HG03469 (cell line): ENCODE measurements at regions not wholly inside any gene's neighbourhood (a gene's known extent, or its start where the extent isn't known, plus 50 kb on each side); places are given as distances from the start of the nearest gene placed in this dataset.

Experiments used
- ATAC-seq: cut with Tn5 transposase; IDR thresholded peaks from one replicate; pipeline ENCODE4 v1.9.1; 2021; ENCODE audit warnings: mild to moderate bottlenecking, moderate library complexity, moderate number of reproducible peaks; ENCODE audit not compliant: unreplicated experiment

DNA sequence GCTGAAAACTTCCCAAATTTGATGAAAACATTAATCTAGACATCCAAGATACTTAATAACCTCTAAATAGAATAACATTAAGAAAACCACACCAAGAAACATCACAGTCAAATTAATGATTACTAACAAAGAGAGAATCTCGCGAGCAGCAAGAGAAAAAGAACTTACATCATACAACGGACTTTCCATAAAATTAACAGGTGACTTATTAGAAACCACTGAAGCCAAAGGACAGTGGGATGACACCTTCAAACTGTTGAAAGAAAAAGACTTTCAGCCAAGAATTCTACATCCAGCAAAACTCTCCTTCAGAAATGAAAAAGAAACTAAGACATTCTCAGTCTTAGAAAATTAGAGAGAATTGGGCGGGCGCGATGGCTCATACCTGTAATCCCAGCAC lies 232.0 kb downstream of the SNCA start:
- no peak for ATAC-seq

DNA sequence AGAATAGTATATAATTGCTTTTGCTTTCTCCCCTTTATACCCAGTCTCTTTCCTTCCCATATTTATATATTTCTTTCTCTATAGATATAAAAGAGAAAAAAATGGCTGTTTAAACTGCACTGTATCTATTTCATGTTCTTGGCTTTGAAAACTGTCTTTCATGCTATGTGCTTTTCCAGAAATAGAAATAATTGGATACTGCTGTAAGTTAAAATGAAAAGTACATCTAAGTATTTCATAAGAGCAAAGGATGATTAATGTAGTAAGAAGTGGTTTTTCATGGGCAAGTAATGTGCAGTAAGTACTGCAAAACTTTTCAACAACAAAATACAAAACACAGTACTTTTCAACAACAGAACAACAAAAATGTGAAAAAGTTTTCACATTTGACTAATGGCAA lies 237.9 kb downstream of the SNCA start:
- ATAC-seq: no peak

DNA sequence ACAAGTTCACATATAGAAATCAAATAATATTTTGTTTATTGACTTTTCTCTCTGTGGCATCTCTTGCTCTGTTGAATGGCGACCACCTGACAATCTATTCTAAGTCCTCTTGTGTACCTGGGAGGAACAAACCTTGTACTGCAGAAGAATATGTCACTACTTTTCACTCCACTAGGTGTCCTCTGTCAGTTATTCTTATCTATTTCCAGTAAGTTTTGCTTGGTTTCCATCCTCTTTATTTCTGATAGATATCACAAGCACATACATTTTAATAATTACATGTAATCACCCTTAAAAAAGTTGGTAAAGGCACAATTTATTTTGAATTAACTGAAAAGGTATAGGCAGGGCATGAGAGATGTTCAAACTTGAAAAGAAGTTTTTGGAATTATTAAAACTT lies 238.4 kb downstream of the SNCA start:
- no peak for ATAC-seq

DNA sequence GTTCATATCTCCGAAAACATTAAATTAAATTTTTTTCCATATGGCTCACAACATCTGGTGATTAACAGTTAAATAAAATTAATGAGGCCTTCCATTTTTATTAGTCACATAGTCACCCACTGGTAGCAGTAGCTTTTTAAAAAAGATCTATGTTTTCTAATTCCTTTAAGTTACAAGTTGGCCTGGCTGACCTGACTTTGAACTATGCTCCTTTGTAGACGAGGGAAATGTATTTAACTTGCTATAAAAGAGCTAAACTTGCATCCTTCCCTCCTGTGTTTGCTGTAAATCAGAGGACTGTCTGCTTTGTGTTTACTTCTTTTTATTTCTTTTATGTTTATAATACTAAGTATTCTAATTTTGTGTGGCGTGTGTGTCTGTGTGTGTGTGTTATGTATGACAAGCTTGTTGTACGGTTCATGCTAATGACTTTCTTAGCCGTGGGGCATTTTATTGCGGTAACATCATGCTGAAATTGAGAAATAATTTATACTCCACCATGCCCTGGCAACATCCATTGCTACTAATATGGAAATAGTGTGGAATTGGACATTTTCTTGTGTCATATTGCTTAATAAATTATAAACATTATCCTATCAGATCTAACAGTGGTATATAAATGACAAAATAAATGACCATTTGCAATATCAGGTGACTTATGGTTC lies 241.7 kb downstream of the SNCA start:
- no peak for ATAC-seq

DNA sequence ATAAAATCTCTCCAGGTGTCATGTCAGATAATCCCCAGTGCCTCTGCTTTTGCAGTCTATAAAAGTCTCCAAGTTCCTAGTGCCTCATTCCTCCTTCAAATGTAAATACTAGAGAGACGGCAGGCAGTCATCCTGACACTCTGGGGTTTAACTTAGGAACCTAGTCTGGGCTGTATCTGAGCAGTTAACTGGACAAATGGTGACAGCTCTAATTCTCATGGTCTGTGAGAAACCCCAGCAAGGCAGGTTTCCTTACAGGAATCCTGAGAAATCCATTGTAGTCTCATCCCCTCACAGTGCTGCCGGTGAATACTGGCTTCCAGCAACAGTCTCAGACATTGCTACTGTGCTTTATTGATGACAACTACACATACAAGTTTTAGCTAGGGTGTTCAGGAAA lies 246.8 kb downstream of the SNCA start:
- ATAC-seq: no peak

DNA sequence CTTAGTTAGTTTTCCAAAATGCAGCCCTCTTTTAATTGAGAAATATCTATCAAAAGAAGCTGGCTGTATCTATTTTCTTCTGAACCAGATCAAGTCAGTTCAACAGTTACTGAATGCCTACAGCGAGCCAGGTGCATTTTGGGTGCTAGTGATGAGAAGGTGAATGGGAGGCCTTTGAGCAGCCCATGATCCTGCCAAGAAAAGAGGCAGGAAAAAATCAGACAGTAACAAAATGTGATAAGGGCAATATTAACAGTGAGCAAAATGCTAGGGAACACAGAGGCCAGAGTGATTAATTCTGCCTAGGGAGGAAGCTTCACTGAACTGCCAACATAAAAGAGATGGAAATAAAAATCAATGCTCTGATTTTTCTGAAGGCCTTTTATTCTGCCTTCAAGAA lies 248.5 kb downstream of the SNCA start:
- ATAC-seq: no peak

DNA sequence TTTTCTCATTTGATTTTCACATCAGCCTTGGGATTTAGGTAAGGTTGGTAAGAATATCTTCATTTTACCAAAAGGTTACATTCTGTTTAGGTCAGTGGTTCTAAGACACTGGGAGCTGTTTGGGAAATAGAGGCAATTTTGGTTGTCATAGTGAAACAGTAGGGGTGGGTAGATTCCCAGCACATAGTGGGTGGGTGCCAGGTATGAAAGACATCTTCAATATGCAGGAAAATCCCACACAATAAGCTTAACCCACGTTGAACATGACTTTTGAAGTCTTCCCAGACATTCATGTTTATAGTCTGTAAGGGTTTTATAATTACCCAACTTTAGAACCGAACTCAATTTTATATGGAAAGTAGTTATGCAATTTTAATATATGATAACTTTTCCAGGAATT lies 249.6 kb downstream of the SNCA start:
- no peak for ATAC-seq

GRCh38 chr4:89586864-89587263 lies 250.1 kb downstream of the SNCA start:
- no peak for ATAC-seq

- no peak for ATAC-seq
Observed at GRCh38 chr4:89586318-89586717, 250.6 kb downstream of the SNCA start.

- ATAC-seq: no peak
Observed at GRCh38 chr4:89582756-89583505, 254.0 kb downstream of the SNCA start.

- ATAC-seq: no peak
Observed at GRCh38 chr4:89579771-89580170, 257.2 kb downstream of the SNCA start.

DNA sequence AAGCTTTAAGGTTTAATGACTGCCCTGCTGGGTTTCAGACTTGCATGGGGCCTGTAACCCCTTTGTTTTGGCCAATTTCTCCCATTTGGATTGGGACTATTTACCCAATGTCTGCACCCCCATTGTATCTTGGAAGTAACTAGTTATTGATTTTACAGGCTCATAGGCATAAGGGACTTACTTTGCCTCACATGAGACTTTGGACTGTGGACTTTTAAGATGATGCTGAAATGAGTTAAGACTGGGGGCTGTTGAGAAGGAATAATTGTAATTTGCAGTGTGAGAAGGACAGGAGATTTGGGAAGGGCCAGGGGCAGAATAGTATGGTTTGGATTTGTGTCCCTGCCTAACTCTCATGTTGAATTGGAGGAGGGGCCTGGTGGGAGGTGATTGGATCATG lies 260.7 kb downstream of the SNCA start:
- ATAC-seq: no peak

GRCh38 chr4:89575840-89576239 lies 261.1 kb downstream of the SNCA start:
- ATAC-seq: no peak

DNA sequence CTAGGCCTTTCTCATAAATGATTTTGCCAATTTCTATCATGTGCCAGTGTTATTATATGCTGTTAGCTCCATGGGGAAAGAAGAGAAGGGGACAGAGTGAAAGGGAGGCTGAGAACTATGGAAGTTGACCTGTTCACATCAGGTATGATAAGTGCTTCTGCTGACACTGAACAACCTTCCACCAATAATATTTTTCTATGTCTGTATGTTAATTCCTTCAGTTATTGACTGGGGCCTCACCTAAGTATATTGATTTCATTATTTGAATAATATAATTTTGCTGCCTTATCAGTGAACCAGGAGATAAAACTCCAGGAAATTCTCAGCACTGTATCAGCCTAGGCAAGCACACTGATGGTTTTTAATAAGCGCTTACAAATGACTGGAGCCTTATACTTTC lies 262.8 kb downstream of the SNCA start:
- no peak for ATAC-seq

DNA sequence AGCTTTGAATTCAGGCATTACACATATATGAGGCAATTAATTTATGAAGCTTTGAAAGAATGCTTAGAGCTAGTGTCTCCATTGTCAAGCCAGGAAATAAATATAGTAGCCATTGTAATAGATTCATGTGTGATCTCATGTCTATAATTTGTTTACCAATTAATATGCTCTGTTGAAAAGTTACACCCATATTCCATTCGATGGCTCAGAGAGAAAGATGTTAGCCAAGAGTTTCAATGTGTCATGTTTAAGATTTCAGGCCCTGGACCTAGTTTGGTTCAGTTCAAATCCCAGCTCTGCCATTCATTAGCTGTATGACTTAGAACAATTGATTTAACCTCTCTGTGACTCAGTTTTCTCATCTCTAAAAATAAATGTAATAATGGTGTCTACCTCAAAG lies 263.3 kb downstream of the SNCA start:
- no peak for ATAC-seq

DNA sequence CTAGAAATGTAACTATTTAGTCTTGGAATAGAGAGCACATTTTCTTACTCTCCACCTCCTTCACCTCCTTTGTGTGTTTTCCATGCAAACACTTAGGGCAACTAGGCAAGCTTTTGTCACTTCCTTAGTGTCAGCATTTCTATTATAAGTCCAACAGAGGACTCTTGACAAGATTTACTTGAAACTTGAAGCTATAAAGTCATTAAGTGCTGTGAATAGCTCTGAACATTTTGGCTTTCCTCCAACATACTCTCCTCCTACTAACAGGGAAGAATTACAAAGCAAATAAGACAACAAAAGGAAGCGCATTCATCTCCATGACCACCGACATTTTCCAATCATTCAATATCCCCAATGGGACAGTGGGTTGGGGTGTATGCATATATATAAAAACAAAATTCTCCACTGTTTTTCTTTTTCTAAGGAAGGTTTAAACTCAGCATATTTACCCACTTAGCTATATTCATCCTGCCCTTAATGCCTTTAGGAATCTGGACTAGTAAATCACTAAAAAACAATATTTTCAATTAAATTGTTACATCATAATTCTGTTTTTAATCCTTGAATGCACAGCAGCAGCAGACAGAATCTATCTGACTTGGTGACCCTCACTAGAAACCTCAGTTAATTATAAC lies 264.6 kb downstream of the SNCA start:
- no peak for ATAC-seq

GRCh38 chr4:89570931-89571330 lies 263.3 kb upstream of the GPRIN3 start:
- no peak for ATAC-seq

DNA sequence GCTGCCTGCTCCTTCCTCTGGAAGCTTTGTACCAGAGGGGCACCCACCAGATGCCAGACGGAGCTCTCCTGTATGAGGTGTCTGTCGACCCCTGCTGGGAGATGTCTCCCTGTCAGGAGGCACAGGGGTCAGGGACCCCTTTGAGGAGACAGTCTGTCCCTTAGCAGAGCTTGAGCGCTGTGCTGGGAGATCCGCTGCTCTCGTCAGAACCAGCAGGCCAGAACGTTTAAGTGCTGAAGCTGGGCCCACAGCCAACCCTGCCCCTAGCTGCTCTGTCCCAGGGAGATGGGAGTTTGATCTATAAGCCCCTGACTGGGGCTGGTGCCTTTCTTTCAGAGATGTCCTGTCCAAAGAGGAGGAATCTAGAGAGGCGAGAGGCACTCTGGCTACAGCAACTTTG lies 260.3 kb upstream of the GPRIN3 start:
- ATAC-seq: no peak

- ATAC-seq: peak; percentile 63
Observed at GRCh38 chr4:89563431-89563830, 255.8 kb upstream of the GPRIN3 start.

DNA sequence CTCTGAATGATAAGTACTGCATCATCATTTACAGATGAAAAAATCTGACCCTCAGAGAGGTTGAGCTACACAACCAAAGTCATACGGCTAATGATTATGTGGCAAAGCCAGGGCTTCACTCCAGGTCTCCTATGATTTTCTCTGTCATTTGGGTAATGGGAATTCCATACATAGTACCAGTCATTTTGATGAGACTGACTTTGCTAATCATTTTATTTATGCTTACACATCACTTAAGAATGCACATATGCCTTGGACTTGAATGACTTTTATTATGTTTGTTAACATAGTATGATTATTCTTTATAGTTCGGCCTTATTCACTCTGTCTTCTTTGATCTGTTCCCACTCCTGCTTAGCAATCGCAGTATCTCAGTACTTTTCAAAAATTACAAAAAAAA lies 255.1 kb upstream of the GPRIN3 start:
- no peak for ATAC-seq

- no peak for ATAC-seq
Observed at GRCh38 chr4:89561048-89561447, 253.4 kb upstream of the GPRIN3 start.

- no peak for ATAC-seq
Observed at GRCh38 chr4:89558147-89558546, 250.5 kb upstream of the GPRIN3 start.
